DOHH2 (cell line): ENCODE measurements at regions not wholly inside any gene's neighbourhood (a gene's known extent, or its start where the extent isn't known, plus 50 kb on each side); places are given as distances from the start of the nearest gene placed in this dataset.

Experiments
- CTCF ChIP-seq: fragments of 200-600 bp; sonication (generic); IDR thresholded peaks from one replicate; pipeline ENCODE4 v1.5.1; 2014; ENCODE audit warnings: antibody characterized with exemption, mild to moderate bottlenecking, low read depth, low read length; ENCODE audit not compliant: poor library complexity, severe bottlenecking
- EZH2phosphoT487 ChIP-seq: fragments of 200-600 bp; sonication (generic); IDR thresholded peaks from 2 replicates; pipeline ENCODE4 v1.6.1; 2017; ENCODE audit warnings: borderline replicate concordance, mild to moderate bottlenecking, antibody characterized with exemption, low read length, moderate library complexity, mixed read lengths

GRCh38 chr12:29008786-29009185, 140.3 kb upstream of the FAR2 start:
- TF ChIP-seq CTCF, result no peak
- no peak for TF ChIP-seq EZH2phosphoT487
